H9 (cell line): ENCODE measurements at regions not wholly inside any gene's neighbourhood (a gene's known extent, or its start where the extent isn't known, plus 50 kb on each side); places are given as distances from the start of the nearest gene placed in this dataset.

Experiments used
- DNase-seq: peaks from one replicate; pipeline ENCODE4 v3.0.0-alpha.2; 2017
- H2AFZ ChIP-seq: one replicate; pipeline ENCODE4 v1.6.1; 2013; ENCODE audit warnings: mild to moderate bottlenecking, low read length, control low read depth, moderate library complexity
- H2AK5ac ChIP-seq: 2 replicates; pipeline ENCODE4 v1.6.1; 2013; ENCODE audit warnings: low read length, control low read depth, mixed read lengths; ENCODE audit not compliant: insufficient read length
- H2BK120ac ChIP-seq: one replicate; pipeline ENCODE4 v1.6.1; 2013; ENCODE audit warnings: low read depth, mild to moderate bottlenecking, low read length, control low read depth, inconsistent platforms; ENCODE audit not compliant: poor library complexity, severe bottlenecking
- H2BK12ac ChIP-seq: 2 replicates; pipeline ENCODE4 v1.6.1; 2013; ENCODE audit warnings: low read length, control low read depth, mixed read lengths, low read depth; ENCODE audit not compliant: insufficient read length
- H2BK15ac ChIP-seq: 2 replicates; pipeline ENCODE4 v1.6.1; 2013; ENCODE audit warnings: low read depth, low read length, control low read depth
- H2BK20ac ChIP-seq: one replicate; pipeline ENCODE4 v1.6.1; 2013; ENCODE audit warnings: low read depth, mild to moderate bottlenecking, low read length, control low read depth, inconsistent platforms; ENCODE audit not compliant: poor library complexity, severe bottlenecking
- H2BK5ac ChIP-seq: 2 replicates; pipeline ENCODE4 v1.6.1; 2013; ENCODE audit warnings: low read length, control low read depth, mixed read lengths; ENCODE audit not compliant: insufficient read length
- H3K14ac ChIP-seq: 2 replicates; pipeline ENCODE4 v1.6.1; 2013; ENCODE audit warnings: low read length, control low read depth; ENCODE audit not compliant: insufficient read depth
- H3K18ac ChIP-seq: 2 replicates; pipeline ENCODE4 v1.6.1; 2013; ENCODE audit warnings: low read depth, mild to moderate bottlenecking, mixed read lengths, low read length, control low read depth; ENCODE audit not compliant: insufficient read length
- H3K23ac ChIP-seq: 2 replicates; pipeline ENCODE4 v1.6.1; 2013; ENCODE audit warnings: low read length, control low read depth, mixed read lengths, low read depth; ENCODE audit not compliant: insufficient read length
- H3K23me2 ChIP-seq: 2 replicates; pipeline ENCODE4 v1.6.1; 2013; ENCODE audit warnings: low read depth, mild to moderate bottlenecking, mixed read lengths, low read length, control low read depth; ENCODE audit not compliant: insufficient read length, poor library complexity, severe bottlenecking
- H3K27ac ChIP-seq: 2 replicates; pipeline ENCODE4 v1.5.1; 2013; ENCODE audit warnings: low read length, control low read depth, mixed read lengths, low read depth; ENCODE audit not compliant: insufficient read length
- H3K27me3 ChIP-seq: 2 replicates; pipeline ENCODE4 v1.6.1; 2013; ENCODE audit warnings: low read length, control low read depth, inconsistent platforms; ENCODE audit not compliant: insufficient read depth
- H3K4ac ChIP-seq: 2 replicates; pipeline ENCODE4 v1.6.1; 2013; ENCODE audit warnings: low read depth, mild to moderate bottlenecking, control low read depth, inconsistent platforms, low read length, moderate library complexity
- H3K4me1 ChIP-seq: 2 replicates; pipeline ENCODE4 v1.6.1; 2013; ENCODE audit warnings: low read length, control low read depth, inconsistent platforms; ENCODE audit not compliant: insufficient read depth
- H3K4me2 ChIP-seq: 2 replicates; pipeline ENCODE4 v1.6.1; 2013; ENCODE audit warnings: low read length, control low read depth, mixed read lengths; ENCODE audit not compliant: insufficient read length, insufficient read depth
- H3K56ac ChIP-seq: 2 replicates; pipeline ENCODE4 v1.6.1; 2013; ENCODE audit warnings: low read depth, mild to moderate bottlenecking, mixed read lengths, low read length, control low read depth; ENCODE audit not compliant: insufficient read length
- H3K79me1 ChIP-seq: 2 replicates; pipeline ENCODE4 v1.6.1; 2013; ENCODE audit warnings: low read depth, mild to moderate bottlenecking, moderate library complexity, low read length, control low read depth, inconsistent platforms; ENCODE audit not compliant: insufficient read depth, poor library complexity, severe bottlenecking
- H3K79me2 ChIP-seq: 2 replicates; pipeline ENCODE4 v1.6.1; 2013; ENCODE audit warnings: low read length, control low read depth, inconsistent platforms; ENCODE audit not compliant: insufficient read depth
- H3K9ac ChIP-seq: 2 replicates; pipeline ENCODE4 v1.6.1; 2013; ENCODE audit warnings: low read length, control low read depth, mixed read lengths; ENCODE audit not compliant: insufficient read length; ENCODE audit errors: extremely low read depth
- H3K9me3 ChIP-seq: one replicate; pipeline ENCODE4 v1.6.1; 2013; ENCODE audit warnings: low read depth, low read length, inconsistent platforms; ENCODE audit not compliant: control insufficient read depth
- H3T11ph ChIP-seq: one replicate; pipeline ENCODE4 v1.6.1; 2013; ENCODE audit warnings: mild to moderate bottlenecking, low read length, control low read depth, inconsistent platforms
- H4K20me1 ChIP-seq: one replicate; pipeline ENCODE4 v1.6.1; 2013; ENCODE audit not compliant: control insufficient read depth, insufficient read length, insufficient read depth
- H4K5ac ChIP-seq: 2 replicates; pipeline ENCODE4 v1.6.1; 2013; ENCODE audit warnings: low read depth, mild to moderate bottlenecking, mixed read lengths, low read length, control low read depth; ENCODE audit not compliant: insufficient read length
- H4K8ac ChIP-seq: replicated peaks from 2 replicates; pipeline ENCODE4 v1.6.1; 2013; ENCODE audit warnings: low read length, control low read depth, mixed read lengths, low read depth; ENCODE audit not compliant: insufficient read length
- H4K91ac ChIP-seq: 2 replicates; pipeline ENCODE4 v1.6.1; 2013; ENCODE audit warnings: low read depth, mild to moderate bottlenecking, moderate library complexity, mixed read lengths, low read length, control low read depth; ENCODE audit not compliant: insufficient read length
- H3K27ac Mint-ChIP-seq, 3 experiments: 2 replicates in 2 of 3; 3 replicates in 1 of 3; pipeline ENCODE4 v1.8.0; 2020 to 2021; ENCODE audit warnings: mixed read lengths in 3 of 3, mild to moderate bottlenecking in 1 of 3, moderate library complexity in 1 of 3
- H3K27me3 Mint-ChIP-seq: 2 replicates; pipeline ENCODE4 v1.8.0; 2021; ENCODE audit warnings: low read depth, mild to moderate bottlenecking, moderate library complexity, mixed read lengths
- H3K36me3 Mint-ChIP-seq, 3 experiments: 2 replicates in 2 of 3; 3 replicates in 1 of 3; pipeline ENCODE4 v1.8.0; 2020 to 2021; ENCODE audit warnings: low read depth in 3 of 3, mixed read lengths in 3 of 3; ENCODE audit not compliant: insufficient read depth in 1 of 3
- H3K4me1 Mint-ChIP-seq, 2 experiments: 2 replicates each; pipeline ENCODE4 v1.8.0; 2020; ENCODE audit warnings: mixed read lengths in 2 of 2
- H3K4me3 Mint-ChIP-seq, 2 experiments: 2 replicates in 1 of 2; 3 replicates in 1 of 2; pipeline ENCODE4 v1.8.0; 2020 to 2021; ENCODE audit warnings: mild to moderate bottlenecking in 2 of 2, mixed read lengths in 2 of 2, moderate library complexity in 1 of 2
- H3K9me3 Mint-ChIP-seq, 2 experiments: 2 replicates in 1 of 2; 3 replicates in 1 of 2; pipeline ENCODE4 v1.8.0; 2020; ENCODE audit warnings: mild to moderate bottlenecking in 2 of 2, mixed read lengths in 2 of 2, moderate library complexity in 1 of 2
- CTCF ChIP-seq: fragments of 200-600 bp; sonication (generic); conservative IDR thresholded peaks from 3 replicates; pipeline ENCODE4 v1.8.0; 2021; ENCODE audit warnings: antibody characterized with exemption, mild to moderate bottlenecking
- WGBS: extraction: QIAGEN DNeasy Blood & Tissue Kit; methylation state at CpG from one replicate; pipeline ENCODE4 v1.1.7; 2013; ENCODE audit warnings: missing lambda C conversion rate, low lambda C conversion rate, mixed read lengths; ENCODE audit not compliant: insufficient read length; ENCODE audit errors: extremely low coverage; 5-methylcytosine and 5-hydroxymethylcytosine counted together

- Histone ChIP-seq H4K91ac (no peak overlapping the region), H3K9ac (no peak overlapping the region), H2AK5ac (no peak overlapping the region), H4K5ac (no peak overlapping the region), H2BK15ac (no peak overlapping the region), H3K14ac (no peak overlapping the region), H3K56ac (no peak overlapping the region), H3K18ac (no peak overlapping the region), H3K27ac (no peak overlapping the region), H2BK120ac (no peak overlapping the region), H3K4ac (no peak overlapping the region), H3K27me3 (no peaks in the 10 kb centered on the region), H2BK5ac (no peak overlapping the region), H2AFZ (no peak overlapping the region), H3K79me1 (no peaks in the 10 kb centered on the region), H3K23ac (no peak overlapping the region), H3K4me2 (no peak overlapping the region), H4K8ac (no peak overlapping the region), H3T11ph (no peak overlapping the region), H3K79me2 (no peaks in the 10 kb centered on the region), H4K20me1 (no peaks in the 10 kb centered on the region), H3K9me3 (no peaks in the 10 kb centered on the region), H2BK20ac (no peak overlapping the region), H3K23me2 (no peaks in the 10 kb centered on the region), H3K4me1 (peaks cover 4% of the 10 kb centered on the region; the same call in 1 of the 2 replicates), H2BK12ac (no peak overlapping the region)
- no peak for TF ChIP-seq CTCF
- no peaks in the 10 kb centered on the region for H3K27me3 Mint-ChIP-seq
- H3K9me3 Mint-ChIP-seq, result no peaks in the 10 kb centered on the region
- H3K4me3 Mint-ChIP-seq, result no peak overlapping the region
- DNase-seq, result no peak
- H3K36me3 Mint-ChIP-seq, result no peaks in the 10 kb centered on the region
- no peak overlapping the region for H3K27ac Mint-ChIP-seq
- H3K4me1 Mint-ChIP-seq, result peaks cover 12 to 24% of the 10 kb centered on the region in 2 experiments
- WGBS, result no CpG with 5 or more reads among the region's 2 CpGs
Observed at GRCh38 chr21:17416139-17416538, 96.7 kb upstream of the CXADR start.
